Panc1 (cell line): ENCODE measurements at regions not wholly inside any gene's neighbourhood (a gene's known extent, or its start where the extent isn't known, plus 50 kb on each side); places are given as distances from the start of the nearest gene placed in this dataset.

Experiments used
- CTCF ChIP-seq: fragments of 450-650 bp; IDR thresholded peaks from 2 replicates; pipeline ENCODE4 v1.5.1; 2017; ENCODE audit warnings: mild to moderate bottlenecking
- POLR2AphosphoS5 ChIP-seq: IDR thresholded peaks from 2 replicates; pipeline ENCODE4 v1.6.1; 2012; ENCODE audit warnings: mild to moderate bottlenecking, low read depth, low read length, moderate library complexity
- REST ChIP-seq, 2 experiments: IDR thresholded peaks; 2 replicates each; pipeline ENCODE4 v1.6.1; 2011 to 2012; ENCODE audit warnings: low read depth in 2 of 2, control low read depth in 1 of 2, low read length in 1 of 2, mild to moderate bottlenecking in 1 of 2, moderate library complexity in 1 of 2; ENCODE audit not compliant: insufficient read depth in 1 of 2
- SIN3A ChIP-seq: IDR thresholded peaks from 2 replicates; pipeline ENCODE4 v1.6.1; 2012; ENCODE audit warnings: low read depth, mild to moderate bottlenecking, low read length, moderate library complexity, borderline replicate concordance; ENCODE audit not compliant: insufficient read depth

GRCh38 chr11:71358122-71358728 is 90.0 kb downstream of the DHCR7 start:
- TF ChIP-seq CTCF (no peak), SIN3A (no peak), POLR2AphosphoS5 (no peak), REST (IDR thresholded peaks at IDR 0.05; ENCODE audit: insufficient read depth in 1 of 2, low read depth in 2 of 2, low read length in 1 of 2) (peak in 1 of 2 experiments; percentile 12; a peak in 1 of 4 replicates)
